ENCODE measurements at regions not wholly inside any gene's neighbourhood (a gene's known extent, or its start where the extent isn't known, plus 50 kb on each side); places are given as distances from the start of the nearest gene placed in this dataset.

DNA sequence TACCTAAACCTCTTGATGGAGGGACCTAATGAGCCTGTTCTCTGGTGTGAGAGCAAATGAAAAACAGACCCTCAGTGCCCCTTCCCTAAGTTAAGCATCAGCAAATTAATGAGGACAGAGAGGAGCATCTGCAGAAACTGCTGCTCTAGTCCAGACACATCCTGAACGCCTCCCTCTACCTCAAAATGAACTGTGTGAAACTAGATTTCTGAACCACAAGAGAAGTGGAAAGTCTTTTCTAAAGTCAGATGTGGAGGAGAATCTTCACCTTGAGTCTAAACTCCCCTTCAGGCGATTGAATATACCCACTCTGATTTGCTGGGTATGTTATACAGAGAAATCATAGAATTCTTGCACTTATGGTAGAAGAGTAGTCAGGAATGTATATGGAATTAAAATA, 104.4 kb upstream of the AMZ2 start:
- no peaks in the 10 kb centered on the region for H3K27me3 Mint-ChIP-seq (ENCODE audit: low read depth)
- H3K4me1 Mint-ChIP-seq = no peaks in the 10 kb centered on the region
- no peaks in the 10 kb centered on the region for H3K9me3 Mint-ChIP-seq
- TF ChIP-seq, protein P1, sequence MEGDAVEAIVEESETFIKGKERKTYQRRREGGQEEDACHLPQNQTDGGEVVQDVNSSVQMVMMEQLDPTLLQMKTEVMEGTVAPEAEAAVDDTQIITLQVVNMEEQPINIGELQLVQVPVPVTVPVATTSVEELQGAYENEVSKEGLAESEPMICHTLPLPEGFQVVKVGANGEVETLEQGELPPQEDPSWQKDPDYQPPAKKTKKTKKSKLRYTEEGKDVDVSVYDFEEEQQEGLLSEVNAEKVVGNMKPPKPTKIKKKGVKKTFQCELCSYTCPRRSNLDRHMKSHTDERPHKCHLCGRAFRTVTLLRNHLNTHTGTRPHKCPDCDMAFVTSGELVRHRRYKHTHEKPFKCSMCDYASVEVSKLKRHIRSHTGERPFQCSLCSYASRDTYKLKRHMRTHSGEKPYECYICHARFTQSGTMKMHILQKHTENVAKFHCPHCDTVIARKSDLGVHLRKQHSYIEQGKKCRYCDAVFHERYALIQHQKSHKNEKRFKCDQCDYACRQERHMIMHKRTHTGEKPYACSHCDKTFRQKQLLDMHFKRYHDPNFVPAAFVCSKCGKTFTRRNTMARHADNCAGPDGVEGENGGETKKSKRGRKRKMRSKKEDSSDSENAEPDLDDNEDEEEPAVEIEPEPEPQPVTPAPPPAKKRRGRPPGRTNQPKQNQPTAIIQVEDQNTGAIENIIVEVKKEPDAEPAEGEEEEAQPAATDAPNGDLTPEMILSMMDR (IDR thresholded peaks at IDR 0.05; ENCODE audit: unreplicated experiment) = no peak
- DNase-seq (ENCODE audit: low spot score in 2 of 2, unreplicated experiment in 2 of 2) = no peak
- no peak overlapping the region for H3K27ac Mint-ChIP-seq
- no peak overlapping the region for H3K4me3 Mint-ChIP-seq
- no peaks in the 10 kb centered on the region for H3K36me3 Mint-ChIP-seq

DNA sequence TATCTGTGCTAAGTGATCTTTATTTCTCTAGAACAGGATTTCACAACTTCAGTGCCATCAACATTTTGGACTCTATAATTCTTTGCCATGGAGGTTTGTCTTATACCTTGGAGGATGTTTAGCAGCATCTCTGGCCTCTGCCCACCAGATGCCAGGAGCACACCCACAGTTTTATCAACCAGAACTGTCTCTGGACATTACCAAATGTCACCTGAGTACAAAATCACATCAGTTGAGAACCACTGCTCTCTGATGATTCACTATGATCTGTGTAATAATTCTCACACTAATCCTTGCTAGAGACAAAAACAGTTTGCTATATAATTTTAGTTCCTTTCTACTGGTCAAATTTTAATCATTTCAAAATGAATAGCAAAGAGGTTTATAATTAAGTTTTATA, 102.8 kb upstream of the AMZ2 start:
- Mint-ChIP-seq H3K4me1 (no peaks in the 10 kb centered on the region), H3K27ac (no peak overlapping the region), H3K9me3 (peaks cover 3% of the 10 kb centered on the region), H3K27me3 (ENCODE audit: low read depth) (no peaks in the 10 kb centered on the region), H3K36me3 (peaks cover 6% of the 10 kb centered on the region), H3K4me3 (no peak overlapping the region)
- TF ChIP-seq, protein P1 (IDR thresholded peaks at IDR 0.05; ENCODE audit: unreplicated experiment) = no peak
- DNase-seq (ENCODE audit: low spot score in 2 of 2, unreplicated experiment in 2 of 2) = no peak

- DNase-seq (ENCODE audit: low spot score in 2 of 2, unreplicated experiment in 2 of 2) = no peak
- H3K4me3 Mint-ChIP-seq = no peak overlapping the region
- no peaks in the 10 kb centered on the region for H3K4me1 Mint-ChIP-seq
- TF ChIP-seq, protein P1 (IDR thresholded peaks at IDR 0.05; ENCODE audit: unreplicated experiment) = no peak
- no peak overlapping the region for H3K27ac Mint-ChIP-seq
- H3K27me3 Mint-ChIP-seq (ENCODE audit: low read depth) = no peaks in the 10 kb centered on the region
- peaks cover 6% of the 10 kb centered on the region for H3K36me3 Mint-ChIP-seq
- H3K9me3 Mint-ChIP-seq = peaks cover 3% of the 10 kb centered on the region
These were observed 98.9 kb upstream of the AMZ2 start for GRCh38 chr17:68148936-68149335.

DNA sequence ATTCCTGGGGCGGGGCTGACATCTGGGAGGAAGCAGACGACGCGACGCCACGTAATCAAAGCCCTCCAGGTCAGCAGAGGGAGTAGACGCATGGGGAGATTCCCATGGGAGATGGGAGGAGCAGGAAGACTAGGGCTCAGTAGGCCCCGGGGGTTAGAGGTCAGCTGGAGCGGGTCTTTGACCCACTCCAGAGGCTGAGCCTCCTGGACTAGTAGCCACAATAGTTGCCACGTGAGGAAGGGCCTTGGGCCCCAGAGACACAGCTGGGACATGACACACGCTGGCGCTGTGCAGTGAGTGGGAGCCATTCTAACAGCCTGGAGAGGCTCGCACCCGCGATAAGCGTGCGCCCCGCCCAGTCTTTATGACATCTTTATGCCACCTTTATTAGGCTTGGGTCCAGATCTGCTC, 95.7 kb upstream of the AMZ2 start:
- no peaks in the 10 kb centered on the region for H3K27me3 Mint-ChIP-seq (ENCODE audit: low read depth)
- no peak for DNase-seq (ENCODE audit: low spot score in 2 of 2, unreplicated experiment in 2 of 2)
- H3K9me3 Mint-ChIP-seq = peaks cover 3% of the 10 kb centered on the region
- peaks cover 6% of the 10 kb centered on the region for H3K36me3 Mint-ChIP-seq
- H3K4me3 Mint-ChIP-seq = no peak overlapping the region
- H3K27ac Mint-ChIP-seq = no peak overlapping the region
- TF ChIP-seq, protein P1 (IDR thresholded peaks at IDR 0.05; ENCODE audit: unreplicated experiment) = no peak
- H3K4me1 Mint-ChIP-seq = no peaks in the 10 kb centered on the region

GRCh38 chr17:68155692-68156091, 92.2 kb upstream of the AMZ2 start:
- H3K4me1 Mint-ChIP-seq = no peaks in the 10 kb centered on the region
- no peaks in the 10 kb centered on the region for H3K27me3 Mint-ChIP-seq (ENCODE audit: low read depth)
- H3K27ac Mint-ChIP-seq = no peak overlapping the region
- no peaks in the 10 kb centered on the region for H3K9me3 Mint-ChIP-seq
- H3K36me3 Mint-ChIP-seq = no peaks in the 10 kb centered on the region
- H3K4me3 Mint-ChIP-seq = no peak overlapping the region
- no peak for DNase-seq (ENCODE audit: low spot score in 2 of 2, unreplicated experiment in 2 of 2)
- TF ChIP-seq, protein P1 (IDR thresholded peaks at IDR 0.05; ENCODE audit: unreplicated experiment) = no peak

Data from mesothelial cell of epicardium (in vitro differentiated cells).